PC-9 (cell line): ENCODE measurements at regions not wholly inside any gene's neighbourhood (a gene's known extent, or its start where the extent isn't known, plus 50 kb on each side); places are given as distances from the start of the nearest gene placed in this dataset.

ENCODE experiments used
- EZH2 ChIP-seq: fragments of 200-600 bp; sonication (generic); IDR thresholded peaks from 2 replicates; pipeline ENCODE4 v1.8.0; 2017; ENCODE audit warnings: antibody characterized with exemption, low read depth
- TF ChIP-seq, protein P1 (sequence below): fragments of 200-600 bp; sonication (generic); conservative IDR thresholded peaks from 2 replicates; pipeline ENCODE4 v1.6.1; 2017; ENCODE audit warnings: mixed run types, antibody characterized with exemption, mild to moderate bottlenecking, moderate library complexity

DNA sequence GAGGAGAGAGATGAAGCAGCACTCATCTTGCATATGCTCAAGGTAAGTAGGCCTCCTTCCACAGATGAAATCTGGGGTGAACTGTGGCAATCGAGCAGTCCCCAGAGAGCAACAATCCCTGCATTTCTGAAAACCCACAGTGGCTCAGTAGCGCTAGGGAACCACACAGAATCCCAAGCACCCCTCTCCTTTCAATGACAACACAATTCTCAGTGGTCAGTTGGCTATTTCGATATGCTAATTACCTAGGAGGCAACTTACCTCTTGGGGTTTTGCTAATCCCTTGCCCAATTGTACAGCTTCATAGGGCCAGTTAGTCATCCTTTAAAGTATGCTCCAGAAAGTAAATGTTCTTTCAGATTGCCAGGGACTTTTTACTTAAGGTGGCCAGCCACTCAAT is 1035.7 kb downstream of the BCL11B start:
- TF ChIP-seq, protein P1, sequence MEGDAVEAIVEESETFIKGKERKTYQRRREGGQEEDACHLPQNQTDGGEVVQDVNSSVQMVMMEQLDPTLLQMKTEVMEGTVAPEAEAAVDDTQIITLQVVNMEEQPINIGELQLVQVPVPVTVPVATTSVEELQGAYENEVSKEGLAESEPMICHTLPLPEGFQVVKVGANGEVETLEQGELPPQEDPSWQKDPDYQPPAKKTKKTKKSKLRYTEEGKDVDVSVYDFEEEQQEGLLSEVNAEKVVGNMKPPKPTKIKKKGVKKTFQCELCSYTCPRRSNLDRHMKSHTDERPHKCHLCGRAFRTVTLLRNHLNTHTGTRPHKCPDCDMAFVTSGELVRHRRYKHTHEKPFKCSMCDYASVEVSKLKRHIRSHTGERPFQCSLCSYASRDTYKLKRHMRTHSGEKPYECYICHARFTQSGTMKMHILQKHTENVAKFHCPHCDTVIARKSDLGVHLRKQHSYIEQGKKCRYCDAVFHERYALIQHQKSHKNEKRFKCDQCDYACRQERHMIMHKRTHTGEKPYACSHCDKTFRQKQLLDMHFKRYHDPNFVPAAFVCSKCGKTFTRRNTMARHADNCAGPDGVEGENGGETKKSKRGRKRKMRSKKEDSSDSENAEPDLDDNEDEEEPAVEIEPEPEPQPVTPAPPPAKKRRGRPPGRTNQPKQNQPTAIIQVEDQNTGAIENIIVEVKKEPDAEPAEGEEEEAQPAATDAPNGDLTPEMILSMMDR = no peak
- no peak for TF ChIP-seq EZH2
